Fibroblast of skin of scalp (primary cell): ENCODE measurements at regions not wholly inside any gene's neighbourhood (a gene's known extent, or its start where the extent isn't known, plus 50 kb on each side); places are given as distances from the start of the nearest gene placed in this dataset.

Source experiments
- DNase-seq: peaks from one replicate; pipeline ENCODE4 v3.0.0-alpha.2; 2013

- peak; percentile 21 for DNase-seq
Measured at GRCh38 chr16:54879681-54880080, 51.0 kb upstream of the IRX5 start.

GRCh38 chr16:54878301-54878700 lies 52.4 kb upstream of the IRX5 start:
- peak; percentile 31 for DNase-seq

GRCh38 chr16:54875443-54875842 lies 55.2 kb upstream of the IRX5 start:
- DNase-seq = peak; percentile 44

GRCh38 chr16:54873716-54874373 lies 56.8 kb upstream of the IRX5 start:
- DNase-seq = peak; percentile 26

- peak; percentile 44 for DNase-seq
Measured at GRCh38 chr16:54873071-54873470, 57.6 kb upstream of the IRX5 start.

- DNase-seq = no peak
Measured at GRCh38 chr16:54870151-54870550, 60.5 kb upstream of the IRX5 start.

- no peak for DNase-seq
Measured at GRCh38 chr16:54867302-54867832, 63.3 kb upstream of the IRX5 start.

- no peak for DNase-seq
Measured at GRCh38 chr16:54862529-54862928, 68.1 kb upstream of the IRX5 start.

GRCh38 chr16:54856871-54857270 lies 73.8 kb upstream of the IRX5 start:
- DNase-seq = no peak

- DNase-seq = no peak
Measured at GRCh38 chr16:54847609-54848008, 83.1 kb upstream of the IRX5 start.

- peak; percentile 7 for DNase-seq
Measured at GRCh38 chr16:54847207-54847606, 83.5 kb upstream of the IRX5 start.

- peak; percentile 18 for DNase-seq
Measured at GRCh38 chr16:54846766-54847165, 83.9 kb upstream of the IRX5 start.

- DNase-seq = no peak
Measured at GRCh38 chr16:54843424-54843750, 87.3 kb upstream of the IRX5 start.

- no peak for DNase-seq
Measured at GRCh38 chr16:54842743-54843423, 87.8 kb upstream of the IRX5 start.

GRCh38 chr16:54829691-54830090 lies 101.0 kb upstream of the IRX5 start:
- DNase-seq = no peak

GRCh38 chr16:54822892-54823291 lies 107.8 kb upstream of the IRX5 start:
- DNase-seq = no peak

- no peak for DNase-seq
Measured at GRCh38 chr16:54822492-54822891, 108.2 kb upstream of the IRX5 start.

- DNase-seq = no peak
Measured at GRCh38 chr16:54821731-54822130, 108.9 kb upstream of the IRX5 start.

- no peak for DNase-seq
Measured at GRCh38 chr16:54817940-54818574, 112.6 kb upstream of the IRX5 start.

- DNase-seq = peak; percentile 53
Measured at GRCh38 chr16:54817432-54817831, 113.2 kb upstream of the IRX5 start.

- DNase-seq = no peak
Measured at GRCh38 chr16:54816471-54816870, 114.2 kb upstream of the IRX5 start.

GRCh38 chr16:54815177-54815576 lies 115.5 kb upstream of the IRX5 start:
- no peak for DNase-seq

- DNase-seq = no peak
Measured at GRCh38 chr16:54813778-54814177, 116.9 kb upstream of the IRX5 start.

- DNase-seq = peak; percentile 8
Measured at GRCh38 chr16:54812229-54812628, 118.4 kb upstream of the IRX5 start.
